HG02610 (cell line): ENCODE measurements at regions not wholly inside any gene's neighbourhood (a gene's known extent, or its start where the extent isn't known, plus 50 kb on each side); places are given as distances from the start of the nearest gene placed in this dataset.
"Not testable (repeated sequence)": the region's sequence is repeated elsewhere in the genome, so short reads cannot be mapped to it uniquely, and the experiment has no call there.

ENCODE experiments used
- ATAC-seq: cut with Tn5 transposase; IDR thresholded peaks from one replicate; pipeline ENCODE4 v1.9.1; 2021; ENCODE audit warnings: mild to moderate bottlenecking, moderate library complexity; ENCODE audit not compliant: unreplicated experiment

DNA sequence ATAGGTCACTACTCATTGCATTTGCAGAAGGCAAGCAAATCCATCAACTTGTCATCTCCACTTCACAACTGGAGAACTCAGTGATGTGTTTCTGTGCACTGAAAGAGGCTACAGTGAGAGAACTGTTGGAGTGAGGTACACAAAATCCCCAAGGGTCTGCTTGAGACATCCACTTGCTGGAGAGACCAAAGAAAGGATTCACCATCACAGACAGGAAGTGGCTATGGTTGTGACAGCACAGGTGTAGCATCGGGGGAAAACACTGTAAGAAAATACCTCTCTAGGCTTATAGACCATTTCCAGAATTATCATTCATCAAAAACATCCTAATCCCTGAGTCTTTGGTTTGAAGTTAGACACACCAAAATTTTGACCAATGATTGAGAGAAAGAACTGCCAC, 201.3 kb upstream of the OR4E1 start:
- no peak for ATAC-seq

DNA sequence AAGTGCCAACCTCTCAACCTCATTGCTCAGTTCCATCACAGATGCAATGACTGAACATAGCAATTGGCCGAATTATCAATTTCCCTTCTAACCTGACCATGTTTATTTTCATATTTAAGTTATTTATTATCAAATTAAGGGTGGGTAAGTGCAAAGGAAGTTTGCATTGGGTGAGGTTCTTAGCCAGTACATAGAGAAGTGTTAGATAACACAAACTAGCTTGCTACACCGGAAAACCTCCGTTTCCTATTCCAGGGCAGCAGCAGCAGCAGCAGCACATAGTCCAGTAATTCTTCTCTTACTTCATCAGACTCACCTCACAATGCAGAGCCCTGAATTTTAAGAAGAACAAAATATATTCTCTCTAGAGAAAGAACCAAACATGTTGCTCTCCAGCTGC, 200.5 kb upstream of the OR4E1 start:
- ATAC-seq, result no peak

DNA sequence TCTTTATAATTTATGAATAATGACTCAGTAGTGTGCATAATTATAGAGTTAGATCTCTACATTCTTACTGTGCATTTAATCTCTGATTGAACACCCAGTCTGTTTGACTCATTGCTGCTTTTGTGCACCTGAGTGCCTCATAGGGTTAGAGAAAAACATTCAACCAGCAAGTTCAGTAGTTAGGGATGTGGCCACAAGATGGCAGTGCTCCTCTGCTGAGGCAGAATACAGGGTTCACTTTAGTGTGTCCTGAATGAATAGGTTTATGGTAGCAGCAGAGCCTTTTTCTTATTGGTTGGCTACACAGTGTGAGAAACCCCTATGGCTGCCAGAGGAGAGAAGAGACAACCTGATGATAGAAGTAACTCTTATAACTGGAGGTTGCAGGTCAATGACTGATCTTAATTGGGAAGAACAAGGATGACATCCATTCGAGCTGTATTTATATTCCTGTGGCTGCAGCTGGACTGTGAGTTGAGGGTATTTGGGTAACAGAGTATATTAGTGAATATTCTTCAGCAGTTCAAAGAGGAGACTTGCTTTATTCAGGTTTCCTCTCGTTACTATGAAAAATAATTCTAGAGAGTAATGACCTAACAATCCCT, 194.9 kb upstream of the OR4E1 start:
- ATAC-seq, result peak; percentile 59

DNA sequence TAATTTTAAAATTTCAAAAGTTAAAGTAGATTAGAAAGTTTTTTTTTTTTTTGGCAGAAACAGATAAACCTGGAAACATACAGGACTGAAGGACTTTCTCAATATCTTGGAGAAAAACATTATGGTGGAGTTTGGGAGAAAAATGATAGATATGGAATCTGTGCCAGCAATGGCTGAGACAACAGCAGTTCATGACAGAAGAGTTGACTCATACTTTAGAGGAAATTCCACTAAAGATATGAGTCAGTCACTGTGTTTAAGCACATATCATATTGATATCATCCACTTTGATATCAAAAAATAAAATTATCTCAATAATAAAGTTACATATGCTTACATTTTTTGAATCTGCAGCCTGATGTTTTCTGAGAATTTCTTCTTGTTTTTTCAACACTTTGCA, 193.9 kb upstream of the OR4E1 start:
- no peak for ATAC-seq

DNA sequence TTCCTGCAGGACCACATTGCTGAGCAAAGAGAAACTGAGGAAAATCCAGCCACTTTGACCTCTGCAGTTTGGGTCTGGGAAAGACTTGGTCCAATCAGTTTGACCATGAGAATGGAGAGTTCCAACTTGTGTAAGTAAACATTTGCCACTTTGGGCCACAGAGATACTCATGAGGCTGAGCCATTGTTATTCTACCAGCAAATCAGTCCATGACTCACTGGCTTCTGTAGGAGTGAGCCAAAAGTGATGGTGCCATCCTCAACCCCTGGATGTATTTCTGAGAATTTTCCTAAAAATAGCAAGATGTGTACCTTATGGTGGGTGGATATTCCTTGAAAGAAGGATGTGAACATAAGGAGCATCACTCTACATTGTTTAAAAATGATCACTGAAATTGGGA, 192.9 kb upstream of the OR4E1 start:
- ATAC-seq, result no peak

DNA sequence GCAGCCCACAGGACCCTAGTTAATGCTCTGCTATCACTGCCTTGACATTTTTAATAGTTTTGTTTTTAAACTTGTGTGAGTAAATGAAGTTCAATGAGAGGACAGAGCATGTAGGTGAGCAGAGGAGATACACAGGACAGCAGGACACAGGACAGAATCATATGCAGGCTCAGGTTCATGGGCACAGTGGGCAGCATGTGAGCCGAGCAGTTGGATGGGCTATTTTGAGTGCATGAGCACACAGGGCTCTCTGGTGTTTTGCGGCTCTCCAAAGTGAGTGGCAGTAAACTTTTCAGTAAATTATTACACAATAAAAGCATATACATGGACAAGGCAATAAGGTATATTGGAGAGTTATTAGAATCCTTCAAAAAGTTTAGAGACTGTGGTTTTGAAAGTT, 189.7 kb upstream of the OR4E1 start:
- no peak for ATAC-seq

DNA sequence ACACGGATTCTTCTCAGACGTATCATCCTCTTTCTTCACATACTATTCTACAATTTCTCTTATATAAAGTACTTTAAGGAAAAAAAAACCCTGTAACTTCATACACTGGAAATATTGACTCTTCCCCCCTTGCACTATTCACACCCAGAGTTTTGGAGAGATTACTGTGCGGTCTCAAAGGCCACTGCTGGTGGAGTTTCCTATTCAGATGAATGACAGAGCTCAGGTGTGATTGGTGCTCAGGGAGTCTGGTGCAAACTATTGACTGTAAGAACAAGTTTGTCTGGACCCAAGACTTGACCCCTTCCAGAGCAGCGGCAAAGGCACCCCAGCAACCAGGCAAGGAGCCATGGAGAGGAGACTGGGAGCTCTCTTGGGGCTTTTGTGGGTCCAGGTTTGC, 187.5 kb upstream of the OR4E1 start:
- ATAC-seq, result no peak

DNA sequence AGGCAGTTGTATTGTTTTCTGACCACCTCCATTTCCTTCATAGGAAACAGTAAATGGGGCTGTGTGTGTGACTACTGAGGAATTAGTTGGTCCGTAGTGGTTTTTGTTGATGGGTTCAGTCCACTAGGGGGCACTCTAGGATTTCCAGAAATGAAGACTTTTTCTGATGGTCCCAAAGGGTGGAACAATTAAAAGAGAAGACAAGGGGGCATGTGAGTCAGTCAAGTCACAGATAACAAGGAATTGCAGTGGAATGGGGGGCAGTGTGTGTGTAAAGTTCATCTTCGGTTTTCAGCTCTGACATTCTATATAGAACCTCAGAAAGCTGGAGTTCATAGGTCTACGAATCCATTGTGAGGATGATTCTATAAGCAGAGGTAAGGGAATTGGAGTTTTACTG, 186.6 kb upstream of the OR4E1 start:
- no peak for ATAC-seq

DNA sequence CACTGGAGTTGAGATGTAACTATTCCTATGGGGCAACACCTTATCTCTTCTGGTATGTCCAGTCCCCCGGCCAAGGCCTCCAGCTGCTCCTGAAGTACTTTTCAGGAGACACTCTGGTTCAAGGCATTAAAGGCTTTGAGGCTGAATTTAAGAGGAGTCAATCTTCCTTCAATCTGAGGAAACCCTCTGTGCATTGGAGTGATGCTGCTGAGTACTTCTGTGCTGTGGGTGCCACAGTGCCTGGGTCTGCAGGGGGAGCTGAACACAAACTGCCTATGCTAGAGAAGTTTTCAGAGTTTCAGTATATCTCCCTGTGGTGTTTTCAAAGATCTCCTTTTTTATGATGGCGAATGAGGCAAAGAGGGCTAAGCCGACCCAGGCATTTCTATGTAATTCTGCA, 179.2 kb upstream of the OR4E1 start:
- no peak for ATAC-seq

DNA sequence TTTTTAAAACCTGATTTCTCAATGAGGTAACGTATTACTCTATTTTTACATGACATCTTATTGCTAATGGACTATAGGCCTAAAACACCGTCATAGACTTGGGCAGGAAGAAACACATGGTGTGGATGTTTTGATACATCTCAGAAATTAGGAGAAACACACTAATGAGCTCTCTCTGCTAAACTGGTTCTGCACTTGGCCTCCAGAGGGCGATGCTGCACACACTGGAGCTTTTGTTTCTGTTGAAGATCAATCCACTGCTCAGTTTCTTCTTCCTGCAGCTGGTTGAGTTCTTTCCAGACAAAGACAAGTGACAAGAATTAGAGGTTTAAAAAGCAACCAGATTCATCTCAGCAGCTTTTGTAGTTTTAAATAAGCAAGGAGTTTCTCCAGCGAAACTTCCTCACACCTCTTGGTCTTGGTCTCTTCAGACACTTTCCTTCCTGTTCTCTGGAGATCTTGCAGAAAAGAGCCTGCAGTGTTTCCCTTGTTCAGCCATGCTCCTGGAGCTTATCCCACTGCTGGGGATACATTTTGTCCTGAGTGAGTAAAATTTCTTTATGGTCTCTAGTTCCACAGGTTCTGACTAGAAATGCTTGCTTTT, 178.5 kb upstream of the OR4E1 start:
- ATAC-seq, result no peak

DNA sequence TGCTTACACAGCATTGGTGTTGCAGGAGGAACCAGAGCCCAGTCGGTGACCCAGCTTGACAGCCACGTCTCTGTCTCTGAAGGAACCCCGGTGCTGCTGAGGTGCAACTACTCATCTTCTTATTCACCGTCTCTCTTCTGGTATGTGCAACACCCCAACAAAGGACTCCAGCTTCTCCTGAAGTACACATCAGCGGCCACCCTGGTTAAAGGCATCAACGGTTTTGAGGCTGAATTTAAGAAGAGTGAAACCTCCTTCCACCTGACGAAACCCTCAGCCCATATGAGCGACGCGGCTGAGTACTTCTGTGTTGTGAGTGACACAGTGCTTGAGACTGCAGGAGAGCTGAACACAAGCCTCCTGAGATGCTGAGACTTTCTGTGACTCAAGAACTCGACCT, 173.3 kb upstream of the OR4E1 start:
- not testable (repeated sequence) for ATAC-seq

DNA sequence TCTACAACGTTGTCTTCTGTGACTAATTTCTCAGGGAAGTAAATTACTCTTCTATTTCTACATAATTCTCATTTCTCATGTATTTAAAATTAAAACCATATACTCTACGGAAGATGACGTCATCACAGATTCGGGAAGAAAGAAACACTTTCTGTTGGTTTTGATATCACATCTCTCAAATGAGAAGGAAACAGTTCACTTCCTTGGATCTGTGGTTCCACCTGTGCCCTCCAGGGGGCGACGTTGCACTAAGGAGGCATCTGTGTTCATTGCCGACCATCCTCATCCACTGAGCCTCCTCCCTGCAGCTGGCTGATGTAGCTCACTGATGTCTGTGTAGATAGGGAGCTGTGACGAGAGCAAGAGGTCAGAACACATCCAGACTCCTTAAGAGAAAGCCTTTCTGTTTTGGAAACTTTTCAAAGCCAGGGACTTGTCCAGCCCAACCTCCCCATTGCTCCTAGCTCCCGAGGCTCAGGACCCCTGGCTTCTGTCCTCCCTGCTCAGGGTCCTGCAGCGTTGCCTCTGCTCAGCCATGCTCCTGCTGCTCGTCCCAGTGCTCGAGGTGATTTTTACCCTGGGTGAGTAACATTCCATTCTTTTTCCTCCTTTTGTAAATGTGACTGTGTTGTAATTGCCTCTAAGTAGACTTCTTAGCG, 172.7 kb upstream of the OR4E1 start:
- ATAC-seq, result no peak

DNA sequence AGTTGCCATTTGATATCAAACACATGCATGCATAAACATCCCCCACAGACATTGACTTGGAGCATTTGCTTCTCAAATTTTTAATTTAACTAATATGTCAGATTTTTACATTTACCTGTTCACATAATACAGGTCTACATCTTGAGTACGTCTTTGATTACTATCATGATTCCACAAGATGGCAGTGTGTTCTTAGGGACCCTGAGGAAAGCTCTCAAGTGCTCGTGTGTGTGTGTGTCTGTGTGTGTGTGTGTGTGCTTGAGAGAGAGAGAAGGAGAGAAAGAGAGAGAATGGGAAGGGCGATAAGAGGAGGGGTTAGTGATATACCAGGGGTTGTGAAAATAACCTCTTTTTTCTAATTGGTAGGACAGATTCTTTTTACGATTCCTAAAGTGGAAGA, 167.1 kb upstream of the OR4E1 start:
- no peak for ATAC-seq

DNA sequence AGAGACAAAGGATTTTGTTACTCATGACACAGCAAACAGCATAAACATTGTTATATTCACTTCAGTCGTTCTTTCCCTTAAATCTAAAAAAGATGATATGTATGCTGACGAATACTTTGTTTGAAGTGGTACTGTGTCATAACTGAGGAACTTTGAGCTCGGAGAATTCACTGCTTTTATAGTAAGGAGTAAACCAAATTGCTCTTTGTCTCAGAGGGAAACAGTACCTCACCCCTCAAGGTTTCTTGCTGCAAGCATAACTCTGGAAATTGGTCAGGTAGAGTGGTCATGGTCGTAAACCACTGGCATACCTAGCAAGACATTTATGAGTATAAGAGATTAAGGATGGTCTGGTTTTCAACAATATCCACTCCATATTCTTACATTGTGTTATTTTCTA, 160.2 kb upstream of the OR4E1 start:
- ATAC-seq, result no peak

DNA sequence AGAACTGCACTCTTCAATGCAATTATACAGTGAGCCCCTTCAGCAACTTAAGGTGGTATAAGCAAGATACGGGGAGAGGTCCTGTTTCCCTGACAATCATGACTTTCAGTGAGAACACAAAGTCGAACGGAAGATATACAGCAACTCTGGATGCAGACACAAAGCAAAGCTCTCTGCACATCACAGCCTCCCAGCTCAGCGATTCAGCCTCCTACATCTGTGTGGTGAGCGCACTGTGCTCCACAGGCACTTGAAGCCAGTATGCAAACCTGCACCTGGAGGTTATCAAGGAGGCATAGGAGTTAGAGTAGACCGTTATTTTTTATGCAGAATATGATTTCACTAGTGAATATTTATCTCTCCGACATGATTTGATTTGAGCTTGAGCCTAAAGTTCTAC, 152.2 kb upstream of the OR4E1 start:
- no peak for ATAC-seq

DNA sequence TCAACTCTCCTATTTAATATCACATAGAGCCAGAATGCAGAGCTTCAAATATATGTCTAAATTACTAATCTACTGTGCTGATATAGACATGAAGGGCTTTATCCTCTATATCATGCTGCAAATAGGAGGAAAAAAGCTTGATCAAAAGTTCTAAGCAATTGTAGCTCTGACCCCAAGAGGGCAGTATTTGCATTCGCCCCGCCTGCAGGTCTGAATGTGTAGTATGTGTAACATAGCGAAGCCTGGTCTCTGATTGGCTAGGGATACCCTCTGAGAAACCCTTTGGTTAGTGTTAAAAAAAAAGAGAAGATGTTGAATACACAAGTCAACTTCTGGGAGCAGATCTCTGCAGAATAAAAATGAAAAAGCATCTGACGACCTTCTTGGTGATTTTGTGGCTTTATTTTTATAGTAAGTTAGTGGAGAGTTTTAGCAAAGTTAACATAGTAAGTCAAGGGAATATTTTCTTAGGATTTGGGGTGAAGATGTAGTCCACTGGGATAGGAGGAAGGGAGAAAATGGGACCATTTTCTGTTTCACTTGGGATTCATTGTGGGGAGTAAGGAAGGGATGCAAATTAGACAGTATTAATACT, 151.6 kb upstream of the OR4E1 start:
- ATAC-seq, result no peak

DNA sequence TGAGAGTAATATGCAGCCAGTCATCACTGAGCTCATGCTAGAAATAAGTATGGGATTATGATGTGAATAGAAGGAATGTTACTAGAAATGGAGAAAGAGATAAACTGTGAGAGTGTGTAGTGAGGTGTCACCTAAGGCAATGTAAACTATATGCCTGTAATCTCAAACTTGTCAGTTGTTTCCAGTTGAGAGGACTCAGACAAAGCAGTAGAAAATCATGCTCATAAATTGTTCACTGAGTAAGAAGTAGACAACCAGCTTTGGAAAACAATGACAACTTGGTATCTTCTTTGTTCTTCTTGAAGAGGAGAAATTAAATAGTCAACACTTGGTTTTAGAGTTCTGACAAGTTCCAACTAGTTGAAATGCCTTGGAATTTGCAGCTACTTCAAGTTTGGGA, 148.5 kb upstream of the OR4E1 start:
- no peak for ATAC-seq

DNA sequence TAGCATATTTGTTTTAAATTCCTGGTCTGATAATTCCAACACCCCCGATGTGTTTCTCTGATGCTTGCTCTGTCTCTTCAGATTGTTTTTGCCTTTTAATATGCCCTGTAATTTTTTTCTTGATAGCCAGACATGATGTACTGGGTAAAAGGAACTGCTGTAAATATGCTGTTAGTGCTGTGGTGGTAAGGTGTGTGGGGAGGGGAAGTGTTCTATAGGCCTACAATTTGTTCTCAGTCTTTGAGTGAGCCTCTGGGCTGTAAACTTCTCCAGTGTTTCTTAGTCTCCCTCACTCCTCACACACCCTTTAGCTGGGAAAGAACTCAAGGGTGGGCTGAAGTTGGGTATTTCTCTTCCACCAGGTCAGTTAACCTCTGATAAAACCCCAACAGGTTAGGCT, 147.0 kb upstream of the OR4E1 start:
- ATAC-seq, result no peak

DNA sequence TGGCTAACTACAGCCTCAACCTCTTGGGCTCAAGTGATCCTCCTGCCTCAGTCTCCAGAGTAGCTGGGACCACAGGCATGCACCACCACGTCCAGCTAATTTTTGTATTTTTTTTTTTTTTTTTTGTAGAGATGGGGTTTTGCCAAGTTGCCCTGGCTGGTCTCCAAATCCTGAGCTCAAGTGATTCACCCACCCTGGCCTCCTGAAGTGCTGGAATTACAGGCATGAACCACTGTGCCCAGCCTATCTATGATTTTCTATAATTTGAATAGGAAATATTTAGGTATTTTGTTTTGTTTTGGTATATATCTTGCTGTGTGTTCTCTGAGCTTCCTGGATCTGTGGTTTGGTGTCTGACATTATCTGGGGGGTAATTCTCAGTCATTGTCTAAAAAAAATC, 146.3 kb upstream of the OR4E1 start:
- not testable (repeated sequence) for ATAC-seq

DNA sequence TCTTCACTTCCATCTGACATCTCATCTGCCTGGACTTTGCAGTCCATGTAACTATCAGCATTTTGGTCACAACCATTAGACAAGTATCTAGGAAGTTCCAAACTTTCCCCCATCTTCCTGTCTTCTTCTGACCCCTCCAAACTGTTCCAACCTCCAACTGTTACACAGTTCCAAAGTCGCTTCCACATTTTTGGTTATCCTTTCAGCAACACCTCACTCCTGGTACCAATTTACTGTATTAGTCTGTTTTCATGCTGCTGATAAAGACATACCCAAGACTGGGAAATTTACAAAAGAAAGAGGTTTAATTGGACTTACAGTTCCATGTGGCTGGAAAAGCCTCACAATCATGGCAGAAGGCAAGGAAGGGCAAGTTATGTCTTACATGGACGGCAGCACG, 143.4 kb upstream of the OR4E1 start:
- ATAC-seq, result not testable (repeated sequence)

DNA sequence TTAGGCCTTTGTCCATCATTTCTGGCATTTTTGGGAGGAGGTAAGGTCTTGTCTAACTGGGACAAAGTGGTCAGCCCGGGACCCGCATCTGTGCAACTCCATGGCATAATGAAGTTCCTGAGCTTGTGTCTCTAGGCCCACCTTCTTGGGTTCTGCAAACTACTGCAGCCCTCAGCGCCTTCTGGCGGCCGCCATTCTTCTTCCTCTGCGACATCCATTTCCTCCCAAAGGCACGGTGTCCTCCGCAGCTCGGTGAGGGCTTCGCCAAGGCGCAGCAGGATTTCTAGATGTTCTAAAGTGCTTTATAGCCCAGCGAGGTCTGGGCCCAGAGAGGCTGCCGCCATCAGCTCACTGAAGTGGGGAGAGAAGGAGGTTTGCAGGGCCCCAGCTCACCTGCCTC, 134.4 kb upstream of the OR4E1 start:
- no peak for ATAC-seq

DNA sequence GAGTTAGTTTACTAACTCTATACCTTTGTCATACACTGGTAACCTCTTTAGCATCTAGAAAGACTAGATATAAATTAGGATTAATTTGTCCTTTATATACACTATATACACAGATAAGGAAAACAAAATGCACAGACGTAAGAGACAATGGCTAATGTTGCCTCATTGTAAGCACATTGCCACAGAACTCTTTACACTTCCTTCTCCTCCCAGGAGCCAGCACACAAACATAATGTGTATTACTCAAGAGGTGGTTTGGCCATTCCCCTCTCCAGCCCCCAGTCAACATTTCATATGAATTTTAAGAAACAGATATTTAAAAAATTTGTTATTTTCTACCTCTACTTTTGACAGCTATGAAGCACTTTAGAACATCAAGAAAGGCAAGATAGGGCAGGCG, 131.4 kb upstream of the OR4E1 start:
- ATAC-seq, result no peak
